Caco-2 (cell line): ENCODE measurements at regions not wholly inside any gene's neighbourhood (a gene's known extent, or its start where the extent isn't known, plus 50 kb on each side); places are given as distances from the start of the nearest gene placed in this dataset.

Source experiments
- BruUV-seq: library from RNA; stranded (reverse); fragments of 400-500 nt; replicated peaks from 2 replicates; lab custom pipeline; 2021; lab: Mats Ljungman, UMichigan
- CTCF ChIA-PET: fragments of 300-600 bp; sonication (Branson Sonifier 250); formaldehyde crosslinking; loops from one replicate; lab custom pipeline; 2022; ENCODE audit warnings: antibody characterized with exemption; lab: Charles Lee
- POLR2A ChIA-PET: fragments of 300-600 bp; sonication (Branson Sonifier 250); formaldehyde crosslinking; loops from one replicate; lab custom pipeline; 2022; ENCODE audit warnings: antibody characterized with exemption; lab: Charles Lee
- DNase-seq, 2 experiments: peaks; one replicate each; pipeline versions ENCODE4 v3.0.0 to v3.0.0-alpha.2; 2020 to 2022
- H3K27me3 ChIP-seq: replicated peaks from 2 replicates; pipeline ENCODE4 v1.6.0; 2011; ENCODE audit warnings: low read length; ENCODE audit not compliant: control insufficient read depth, insufficient read depth
- H3K36me3 ChIP-seq: 2 replicates; pipeline ENCODE4 v1.5.1; 2011; ENCODE audit warnings: low read length; ENCODE audit not compliant: control insufficient read depth, insufficient read depth
- H3K4me1 ChIP-seq: fragments of 250-450 bp; sonication (Bioruptor Pico); 2 replicates; pipeline ENCODE4 v1.5.1; 2020; ENCODE audit warnings: mild to moderate bottlenecking
- H3K4me3 ChIP-seq: 2 replicates; pipeline ENCODE4 v1.5.1; 2011; ENCODE audit warnings: low read depth, mild to moderate bottlenecking, control low read depth, low read length
- H3K9me3 ChIP-seq: fragments of 250-450 bp; sonication (Bioruptor Pico); 2 replicates; pipeline ENCODE4 v1.5.1; 2020; ENCODE audit warnings: mild to moderate bottlenecking, moderate library complexity
- H3K27ac Mint-ChIP-seq: one replicate; pipeline ENCODE4 v1.8.0; 2022; ENCODE audit warnings: mixed read lengths; ENCODE audit not compliant: unreplicated experiment
- H3K27me3 Mint-ChIP-seq: one replicate; pipeline ENCODE4 v1.8.0; 2022; ENCODE audit warnings: mixed read lengths; ENCODE audit not compliant: insufficient read depth, unreplicated experiment
- H3K36me3 Mint-ChIP-seq: one replicate; pipeline ENCODE4 v1.8.0; 2022; ENCODE audit warnings: mild to moderate bottlenecking, mixed read lengths; ENCODE audit not compliant: insufficient read depth, unreplicated experiment
- H3K4me1 Mint-ChIP-seq: one replicate; pipeline ENCODE4 v1.8.0; 2022; ENCODE audit warnings: low read depth, mixed read lengths; ENCODE audit not compliant: unreplicated experiment
- H3K4me3 Mint-ChIP-seq: one replicate; pipeline ENCODE4 v1.8.0; 2022; ENCODE audit warnings: mild to moderate bottlenecking, moderate library complexity, mixed read lengths; ENCODE audit not compliant: unreplicated experiment
- H3K9me3 Mint-ChIP-seq: one replicate; pipeline ENCODE4 v1.8.0; 2022; ENCODE audit warnings: mixed read lengths; ENCODE audit not compliant: unreplicated experiment
- CTCF ChIP-seq, 2 experiments: fragments of 200-600 bp in 1 of 2; IDR thresholded peaks; 1 replicate in 1 of 2; 2 replicates in 1 of 2; pipeline versions ENCODE4 v1.5.1 to v1.8.0; 2011 to 2022; ENCODE audit warnings: antibody characterized with exemption in 1 of 2, control low read depth in 1 of 2, inconsistent platforms in 1 of 2, low read depth in 1 of 2, low read length in 1 of 2, mild to moderate bottlenecking in 1 of 2, moderate library complexity in 1 of 2; ENCODE audit not compliant: insufficient read depth in 1 of 2, severe bottlenecking in 1 of 2, unreplicated experiment in 1 of 2
- intact Hi-C: fragments of 100-400 bp; cut with micrococcal nuclease; formaldehyde crosslinking; loops from one replicate; pipeline ENCODE4 v1.10.0; 2022; ENCODE audit not compliant: unreplicated experiment

GRCh38 chr3:168981396-168981795 is 682.1 kb downstream of the MECOM start:
- intact Hi-C loops, result no loop called here
- Histone ChIP-seq H3K36me3 (no peaks in the 10 kb centered on the region), H3K4me1 (no peaks in the 10 kb centered on the region), H3K4me3 (no peak overlapping the region), H3K9me3 (no peaks in the 10 kb centered on the region), H3K27me3 (no peaks in the 10 kb centered on the region)
- CTCF ChIA-PET, result no interaction called here
- TF ChIP-seq CTCF (IDR thresholded peaks at IDR 0.05; ENCODE audit: insufficient read depth in 1 of 2, low read depth in 1 of 2, low read length in 1 of 2, severe bottlenecking in 1 of 2, unreplicated experiment in 1 of 2), result no peak
- Mint-ChIP-seq H3K36me3 (no peaks in the 10 kb centered on the region), H3K27me3 (peaks cover 3% of the 10 kb centered on the region), H3K4me1 (no peaks in the 10 kb centered on the region), H3K27ac (no peak overlapping the region), H3K4me3 (no peak overlapping the region), H3K9me3 (no peaks in the 10 kb centered on the region)
- POLR2A ChIA-PET, result no interaction called here
- no TSS peak for BruUV-seq
- no peak for DNase-seq

DNA sequence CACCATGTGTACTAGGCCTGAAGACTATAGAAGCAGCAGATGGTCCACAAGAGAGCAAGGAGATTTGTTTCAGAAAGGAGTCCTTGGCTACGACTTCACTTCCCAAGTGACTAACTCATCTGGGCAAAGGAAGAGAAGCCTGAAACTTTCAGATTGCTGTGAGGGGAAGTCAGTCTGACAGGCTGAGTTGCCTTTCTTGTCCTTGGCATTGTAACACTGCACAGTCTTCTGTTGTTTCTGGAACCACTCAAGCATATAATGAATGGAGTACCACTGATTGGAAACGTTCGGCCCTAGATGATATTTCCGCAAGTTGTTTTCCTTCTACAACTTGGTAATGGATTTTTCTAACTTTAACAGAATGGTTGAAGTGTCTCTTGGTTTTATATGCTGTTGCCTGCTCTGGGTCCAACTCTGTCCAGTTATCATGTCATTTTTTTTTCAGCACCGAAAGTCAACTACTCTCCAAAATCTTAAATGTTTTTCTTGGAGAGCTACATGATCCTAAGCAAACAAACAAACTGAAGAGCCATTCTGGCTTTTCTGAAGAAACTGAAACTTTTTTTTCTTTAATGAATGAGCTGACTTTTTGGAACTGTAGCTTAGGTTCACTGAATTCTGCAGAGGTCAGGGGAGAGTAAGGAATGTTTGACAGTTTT is 685.7 kb downstream of the MECOM start:
- H3K4me3 ChIP-seq, result no peak overlapping the region
- Mint-ChIP-seq H3K4me3 (no peak overlapping the region), H3K9me3 (no peaks in the 10 kb centered on the region), H3K27me3 (peaks cover 3% of the 10 kb centered on the region), H3K4me1 (no peaks in the 10 kb centered on the region), H3K27ac (no peak overlapping the region), H3K36me3 (no peaks in the 10 kb centered on the region)
- no peak for TF ChIP-seq CTCF (IDR thresholded peaks at IDR 0.05; ENCODE audit: insufficient read depth in 1 of 2, low read depth in 1 of 2, low read length in 1 of 2, severe bottlenecking in 1 of 2, unreplicated experiment in 1 of 2)
- H3K36me3 ChIP-seq, result no peaks in the 10 kb centered on the region
- DNase-seq, result no peak
- H3K9me3 ChIP-seq, result no peaks in the 10 kb centered on the region
- POLR2A ChIA-PET, result no interaction called here
- no peaks in the 10 kb centered on the region for H3K4me1 ChIP-seq
- intact Hi-C loops, result no loop called here
- CTCF ChIA-PET, result no interaction called here
- H3K27me3 ChIP-seq, result no peaks in the 10 kb centered on the region
- BruUV-seq, result no TSS peak

DNA sequence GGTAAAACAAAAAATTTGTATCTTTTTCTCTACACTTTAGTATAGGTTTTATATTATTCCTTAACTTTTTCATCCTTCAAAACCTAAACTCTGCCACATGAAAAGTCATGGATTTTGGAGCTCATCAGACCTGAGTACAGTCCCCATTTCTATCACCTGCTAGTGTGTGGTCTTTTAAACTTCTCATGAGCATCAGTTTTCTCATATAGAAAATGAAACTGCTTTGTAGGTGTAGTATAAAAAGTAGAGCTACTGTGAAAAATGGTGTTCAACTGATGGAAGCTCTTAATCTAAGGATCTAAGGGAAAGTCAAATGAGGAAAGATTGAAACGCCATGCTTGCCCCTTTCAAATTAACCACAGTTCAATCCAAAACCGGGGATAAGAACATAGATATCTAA is 686.5 kb downstream of the MECOM start:
- Mint-ChIP-seq H3K27me3 (peaks cover 3% of the 10 kb centered on the region), H3K36me3 (no peaks in the 10 kb centered on the region), H3K4me1 (no peaks in the 10 kb centered on the region), H3K4me3 (no peak overlapping the region), H3K9me3 (no peaks in the 10 kb centered on the region), H3K27ac (no peak overlapping the region)
- DNase-seq, result no peak
- H3K36me3 ChIP-seq, result no peaks in the 10 kb centered on the region
- ChIA-PET CTCF (no interaction called here), POLR2A (no interaction called here)
- BruUV-seq, result no TSS peak
- no peak for TF ChIP-seq CTCF (IDR thresholded peaks at IDR 0.05; ENCODE audit: insufficient read depth in 1 of 2, low read depth in 1 of 2, low read length in 1 of 2, severe bottlenecking in 1 of 2, unreplicated experiment in 1 of 2)
- intact Hi-C loops, result no loop called here
- no peaks in the 10 kb centered on the region for H3K4me1 ChIP-seq
- no peaks in the 10 kb centered on the region for H3K9me3 ChIP-seq
- no peaks in the 10 kb centered on the region for H3K27me3 ChIP-seq
- no peak overlapping the region for H3K4me3 ChIP-seq
